Panc1 (cell line): ENCODE measurements at regions not wholly inside any gene's neighbourhood (a gene's known extent, or its start where the extent isn't known, plus 50 kb on each side); places are given as distances from the start of the nearest gene placed in this dataset.

Source experiments
- CTCF ChIP-seq: fragments of 450-650 bp; IDR thresholded peaks from 2 replicates; pipeline ENCODE4 v1.5.1; 2017; ENCODE audit warnings: mild to moderate bottlenecking
- POLR2AphosphoS5 ChIP-seq: IDR thresholded peaks from 2 replicates; pipeline ENCODE4 v1.6.1; 2012; ENCODE audit warnings: mild to moderate bottlenecking, low read depth, low read length, moderate library complexity
- SIN3A ChIP-seq: IDR thresholded peaks from 2 replicates; pipeline ENCODE4 v1.6.1; 2012; ENCODE audit warnings: low read depth, mild to moderate bottlenecking, low read length, moderate library complexity, borderline replicate concordance; ENCODE audit not compliant: insufficient read depth
- TCF7L2 ChIP-seq: IDR thresholded peaks from 2 replicates; pipeline ENCODE4 v1.6.1; 2011; ENCODE audit warnings: mild to moderate bottlenecking, low read depth, low read length, inconsistent platforms
- TF ChIP-seq, protein P1 (sequence below), 2 experiments: IDR thresholded peaks; 2 replicates each; pipeline ENCODE4 v1.6.1; 2011 to 2012; ENCODE audit warnings: low read depth in 2 of 2, control low read depth in 1 of 2, low read length in 1 of 2, mild to moderate bottlenecking in 1 of 2, moderate library complexity in 1 of 2; ENCODE audit not compliant: insufficient read depth in 1 of 2

DNA sequence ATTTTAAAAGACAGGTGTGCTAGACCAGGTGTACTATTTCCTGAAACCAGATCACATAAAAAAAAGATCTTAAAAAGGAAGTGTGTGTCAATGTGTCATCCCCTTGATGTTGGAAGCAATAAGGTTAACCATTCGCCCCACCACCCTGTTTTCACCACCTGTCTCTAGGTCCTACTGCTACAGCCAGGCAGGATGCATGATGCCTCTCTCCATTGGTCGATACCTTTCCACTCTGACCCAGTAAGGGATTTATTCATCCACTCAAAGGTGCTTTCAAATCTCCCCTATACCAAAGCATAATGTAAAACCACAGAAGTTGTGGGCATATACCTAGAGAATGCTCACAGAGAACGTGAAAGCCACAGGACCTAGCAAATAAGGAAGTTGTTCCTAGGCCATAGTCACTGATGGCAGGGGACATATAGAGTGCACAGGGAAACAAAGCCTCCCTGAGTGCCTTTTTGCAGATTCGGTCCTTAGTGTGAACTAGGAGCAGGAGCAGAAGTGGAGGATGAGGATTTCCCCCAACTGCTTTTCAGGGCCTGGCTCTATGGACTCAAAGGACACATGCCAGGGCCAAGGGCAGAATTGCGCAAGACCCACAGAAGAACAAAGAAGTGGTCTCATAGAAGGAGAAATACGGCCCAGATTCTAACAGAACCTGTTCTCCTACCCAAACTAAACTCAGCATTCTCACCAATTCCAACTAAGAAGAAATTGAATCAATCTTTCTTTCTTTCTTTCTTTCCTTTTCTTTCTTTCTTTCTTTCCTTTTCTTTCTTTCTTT, 631.5 kb upstream of the NRP1 start:
- TF ChIP-seq POLR2AphosphoS5, result no peak
- TF ChIP-seq CTCF, result no peak
- no peak for TF ChIP-seq SIN3A
- TF ChIP-seq, protein P1, sequence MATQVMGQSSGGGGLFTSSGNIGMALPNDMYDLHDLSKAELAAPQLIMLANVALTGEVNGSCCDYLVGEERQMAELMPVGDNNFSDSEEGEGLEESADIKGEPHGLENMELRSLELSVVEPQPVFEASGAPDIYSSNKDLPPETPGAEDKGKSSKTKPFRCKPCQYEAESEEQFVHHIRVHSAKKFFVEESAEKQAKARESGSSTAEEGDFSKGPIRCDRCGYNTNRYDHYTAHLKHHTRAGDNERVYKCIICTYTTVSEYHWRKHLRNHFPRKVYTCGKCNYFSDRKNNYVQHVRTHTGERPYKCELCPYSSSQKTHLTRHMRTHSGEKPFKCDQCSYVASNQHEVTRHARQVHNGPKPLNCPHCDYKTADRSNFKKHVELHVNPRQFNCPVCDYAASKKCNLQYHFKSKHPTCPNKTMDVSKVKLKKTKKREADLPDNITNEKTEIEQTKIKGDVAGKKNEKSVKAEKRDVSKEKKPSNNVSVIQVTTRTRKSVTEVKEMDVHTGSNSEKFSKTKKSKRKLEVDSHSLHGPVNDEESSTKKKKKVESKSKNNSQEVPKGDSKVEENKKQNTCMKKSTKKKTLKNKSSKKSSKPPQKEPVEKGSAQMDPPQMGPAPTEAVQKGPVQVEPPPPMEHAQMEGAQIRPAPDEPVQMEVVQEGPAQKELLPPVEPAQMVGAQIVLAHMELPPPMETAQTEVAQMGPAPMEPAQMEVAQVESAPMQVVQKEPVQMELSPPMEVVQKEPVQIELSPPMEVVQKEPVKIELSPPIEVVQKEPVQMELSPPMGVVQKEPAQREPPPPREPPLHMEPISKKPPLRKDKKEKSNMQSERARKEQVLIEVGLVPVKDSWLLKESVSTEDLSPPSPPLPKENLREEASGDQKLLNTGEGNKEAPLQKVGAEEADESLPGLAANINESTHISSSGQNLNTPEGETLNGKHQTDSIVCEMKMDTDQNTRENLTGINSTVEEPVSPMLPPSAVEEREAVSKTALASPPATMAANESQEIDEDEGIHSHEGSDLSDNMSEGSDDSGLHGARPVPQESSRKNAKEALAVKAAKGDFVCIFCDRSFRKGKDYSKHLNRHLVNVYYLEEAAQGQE (IDR thresholded peaks at IDR 0.05; ENCODE audit: insufficient read depth in 1 of 2, low read depth in 2 of 2, low read length in 1 of 2), result no peak
- TF ChIP-seq TCF7L2, result no peak
